Glutamatergic neuron (in vitro differentiated cells): ENCODE measurements at regions not wholly inside any gene's neighbourhood (a gene's known extent, or its start where the extent isn't known, plus 50 kb on each side); places are given as distances from the start of the nearest gene placed in this dataset.
A peak's percentile ranks its signal among the peaks of the same experiment; 100 is the strongest.

Experiments used
- DNase-seq: peaks from one replicate; pipeline ENCODE4 v3.0.0; 2022
- H3K27ac Mint-ChIP-seq: one replicate; pipeline ENCODE4 v1.8.0; 2020; ENCODE audit warnings: mild to moderate bottlenecking, mixed read lengths, inconsistent platforms; ENCODE audit not compliant: unreplicated experiment
- H3K27me3 Mint-ChIP-seq: one replicate; pipeline ENCODE4 v1.8.0; 2020; ENCODE audit warnings: mild to moderate bottlenecking, moderate library complexity, mixed read lengths, inconsistent platforms; ENCODE audit not compliant: unreplicated experiment
- H3K36me3 Mint-ChIP-seq: one replicate; pipeline ENCODE4 v1.8.0; 2020; ENCODE audit warnings: mild to moderate bottlenecking, mixed read lengths, inconsistent platforms; ENCODE audit not compliant: unreplicated experiment
- H3K4me1 Mint-ChIP-seq: one replicate; pipeline ENCODE4 v1.8.0; 2020; ENCODE audit warnings: mild to moderate bottlenecking, low read depth, mixed read lengths, inconsistent platforms; ENCODE audit not compliant: unreplicated experiment
- H3K4me3 Mint-ChIP-seq: one replicate; pipeline ENCODE4 v1.8.0; 2020; ENCODE audit warnings: mild to moderate bottlenecking, mixed read lengths, inconsistent platforms; ENCODE audit not compliant: unreplicated experiment
- H3K9me3 Mint-ChIP-seq: one replicate; pipeline ENCODE4 v1.8.0; 2020; ENCODE audit warnings: mild to moderate bottlenecking, moderate library complexity, mixed read lengths, inconsistent platforms; ENCODE audit not compliant: unreplicated experiment
- CTCF ChIP-seq: fragments of 200-600 bp; sonication (generic); IDR thresholded peaks from one replicate; pipeline ENCODE4 v1.5.0; 2021; ENCODE audit not compliant: partially characterized antibody, unreplicated experiment

GRCh38 chr3:23735062-23735461 is 70.7 kb upstream of the UBE2E1 start:
- peaks cover 14% of the 10 kb centered on the region for H3K4me1 Mint-ChIP-seq
- H3K27ac Mint-ChIP-seq, result no peak overlapping the region
- peaks cover 7% of the 10 kb centered on the region for H3K27me3 Mint-ChIP-seq
- DNase-seq, result no peak
- no peak for TF ChIP-seq CTCF
- no peak overlapping the region for H3K4me3 Mint-ChIP-seq
- H3K36me3 Mint-ChIP-seq, result no peaks in the 10 kb centered on the region
- H3K9me3 Mint-ChIP-seq, result no peaks in the 10 kb centered on the region

DNA sequence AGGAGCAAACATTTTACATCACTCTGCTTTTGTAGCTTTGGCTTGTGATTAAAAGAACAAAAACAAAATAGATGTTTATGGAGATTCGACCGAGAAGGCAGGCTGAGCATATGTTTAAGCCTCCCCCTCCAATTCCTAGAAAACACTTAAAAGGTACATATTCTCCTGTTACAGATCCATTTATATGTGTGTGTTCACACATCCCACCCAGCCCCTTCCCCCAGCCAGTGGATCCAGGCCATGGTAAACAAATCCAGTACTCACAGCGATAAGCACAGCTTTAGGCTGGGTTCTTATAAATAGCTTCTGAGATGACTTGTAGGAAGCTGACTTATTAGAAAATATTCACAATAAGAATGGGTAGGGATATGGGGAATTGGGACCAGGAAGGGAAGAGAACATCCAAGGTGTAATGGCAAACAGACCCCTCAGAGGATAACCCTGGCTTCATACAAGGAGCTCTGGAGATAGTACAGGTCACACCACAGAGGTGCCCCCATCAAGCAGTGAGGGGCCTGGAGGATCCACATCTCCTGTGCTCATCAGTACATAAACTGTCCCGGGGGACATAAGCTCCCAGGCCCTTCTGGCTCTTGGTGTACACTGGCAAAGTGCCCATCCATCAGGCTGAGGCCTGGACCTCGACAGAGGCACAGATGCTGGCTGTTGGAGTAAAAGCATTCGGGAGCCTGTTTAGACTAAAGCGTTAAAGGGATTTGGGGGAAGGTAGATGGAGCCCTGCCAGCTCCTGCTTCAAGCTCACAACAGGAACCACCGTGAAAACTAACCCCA is 70.0 kb upstream of the UBE2E1 start:
- DNase-seq, result peak; percentile 60
- TF ChIP-seq CTCF, result no peak
- H3K36me3 Mint-ChIP-seq, result no peaks in the 10 kb centered on the region
- peaks cover 7% of the 10 kb centered on the region for H3K27me3 Mint-ChIP-seq
- peaks cover 14% of the 10 kb centered on the region for H3K4me1 Mint-ChIP-seq
- H3K27ac Mint-ChIP-seq, result peak overlapping the region; percentile 59
- H3K9me3 Mint-ChIP-seq, result no peaks in the 10 kb centered on the region
- H3K4me3 Mint-ChIP-seq, result no peak overlapping the region

DNA sequence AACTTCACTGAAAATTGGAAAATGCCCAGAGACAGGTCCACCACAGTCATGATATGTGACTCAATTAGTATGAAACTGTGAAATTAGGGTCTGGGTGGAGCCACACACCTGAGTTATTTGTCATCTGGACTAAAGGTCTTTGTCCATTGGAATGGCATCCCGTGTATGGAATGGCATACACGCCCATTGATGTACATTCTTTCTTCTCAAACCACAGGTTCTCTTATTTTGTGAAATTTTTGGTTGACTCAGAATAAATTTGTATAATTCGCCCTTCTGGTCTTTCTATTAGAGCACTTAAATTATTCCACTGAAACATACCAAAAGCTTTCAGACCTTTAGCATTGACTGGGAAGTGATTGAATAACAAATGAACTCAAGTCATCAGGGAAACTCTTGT is 66.8 kb upstream of the UBE2E1 start:
- Mint-ChIP-seq H3K4me3 (no peak overlapping the region), H3K36me3 (no peaks in the 10 kb centered on the region), H3K27me3 (peaks cover 5% of the 10 kb centered on the region), H3K4me1 (peaks cover 14% of the 10 kb centered on the region), H3K9me3 (no peaks in the 10 kb centered on the region), H3K27ac (no peak overlapping the region)
- DNase-seq, result no peak
- TF ChIP-seq CTCF, result no peak

GRCh38 chr3:23739536-23739935 is 66.2 kb upstream of the UBE2E1 start:
- Mint-ChIP-seq H3K4me3 (no peak overlapping the region), H3K4me1 (peaks cover 14% of the 10 kb centered on the region), H3K27ac (no peak overlapping the region), H3K36me3 (no peaks in the 10 kb centered on the region), H3K27me3 (peaks cover 5% of the 10 kb centered on the region), H3K9me3 (no peaks in the 10 kb centered on the region)
- TF ChIP-seq CTCF, result no peak
- no peak for DNase-seq

GRCh38 chr3:23740517-23740965 is 65.2 kb upstream of the UBE2E1 start:
- Mint-ChIP-seq H3K36me3 (no peaks in the 10 kb centered on the region), H3K9me3 (no peaks in the 10 kb centered on the region), H3K27me3 (peaks cover 5% of the 10 kb centered on the region), H3K27ac (no peak overlapping the region), H3K4me3 (no peak overlapping the region), H3K4me1 (peaks cover 14% of the 10 kb centered on the region)
- TF ChIP-seq CTCF, result no peak
- DNase-seq, result no peak
